ENCODE measurements at regions not wholly inside any gene's neighbourhood (a gene's known extent, or its start where the extent isn't known, plus 50 kb on each side); places are given as distances from the start of the nearest gene placed in this dataset.
A peak's percentile ranks its signal among the peaks of the same experiment; 100 is the strongest.

- no peak for DNase-seq
Observed at GRCh38 chr2:162928356-162928755, 89.8 kb upstream of the KCNH7 start.

GRCh38 chr2:162926907-162927306 is 88.3 kb upstream of the KCNH7 start:
- DNase-seq: no peak

DNA sequence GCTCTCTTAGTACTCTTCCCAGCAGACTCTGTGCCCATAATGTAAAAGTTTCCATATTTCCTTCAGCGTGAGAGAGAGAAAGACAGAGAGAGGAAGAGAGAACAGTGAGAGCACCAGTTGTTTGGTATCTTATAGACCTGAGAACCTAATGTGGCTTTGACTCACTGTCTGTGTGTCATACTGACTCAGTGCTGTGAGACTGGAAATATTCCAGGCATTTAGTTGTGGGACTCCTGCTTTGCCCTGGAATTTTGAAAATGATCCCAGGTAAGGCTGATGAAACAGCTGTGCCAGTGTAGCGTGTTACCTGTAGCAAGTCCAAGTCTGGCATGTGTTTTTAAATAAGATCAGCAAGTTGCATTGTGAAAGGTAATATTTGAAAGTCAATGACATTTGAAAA is 87.9 kb upstream of the KCNH7 start:
- no peak for DNase-seq

DNA sequence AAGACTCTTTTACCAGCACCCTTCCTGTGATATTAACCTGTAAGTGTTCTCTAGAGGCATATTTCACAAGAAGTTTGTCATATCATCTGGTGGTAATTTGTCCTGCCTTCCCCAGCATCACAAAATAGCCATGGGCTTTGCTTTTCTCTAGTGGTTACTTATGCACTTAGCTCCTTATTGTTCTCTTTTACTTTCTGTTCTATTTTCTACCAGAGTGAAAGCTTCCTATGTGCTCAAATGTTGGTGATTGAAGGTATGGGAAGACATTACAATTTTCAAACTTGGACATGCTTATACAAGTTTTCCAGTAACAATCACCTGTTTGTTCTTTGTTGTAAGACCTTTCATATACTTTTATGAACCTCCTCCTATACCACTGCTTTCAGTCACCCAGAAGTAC is 87.0 kb upstream of the KCNH7 start:
- DNase-seq: no peak

- no peak for DNase-seq
Observed at GRCh38 chr2:162919111-162919510, 80.5 kb upstream of the KCNH7 start.

DNA sequence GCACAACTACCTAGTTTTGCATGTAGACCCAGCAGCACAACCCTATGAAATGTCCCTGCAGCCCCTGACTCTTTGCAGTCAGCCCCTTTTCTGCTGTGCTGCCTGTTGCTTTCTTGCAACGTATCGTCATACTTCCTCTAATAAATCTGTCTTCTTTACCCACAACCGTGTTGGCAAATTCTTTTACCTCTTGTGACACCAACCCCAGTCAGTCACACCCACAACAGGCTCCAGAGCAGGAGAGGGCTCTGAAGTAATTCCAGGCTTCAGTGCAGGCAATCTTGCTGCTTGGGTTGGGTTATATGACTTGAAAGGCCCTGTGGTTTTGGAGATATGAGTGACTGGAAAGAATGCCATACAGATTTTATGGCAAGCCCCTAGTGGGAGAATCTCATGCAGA is 79.1 kb upstream of the KCNH7 start:
- peak; percentile 24 for DNase-seq

GRCh38 chr2:162916286-162916801 is 77.8 kb upstream of the KCNH7 start:
- no peak for DNase-seq

DNA sequence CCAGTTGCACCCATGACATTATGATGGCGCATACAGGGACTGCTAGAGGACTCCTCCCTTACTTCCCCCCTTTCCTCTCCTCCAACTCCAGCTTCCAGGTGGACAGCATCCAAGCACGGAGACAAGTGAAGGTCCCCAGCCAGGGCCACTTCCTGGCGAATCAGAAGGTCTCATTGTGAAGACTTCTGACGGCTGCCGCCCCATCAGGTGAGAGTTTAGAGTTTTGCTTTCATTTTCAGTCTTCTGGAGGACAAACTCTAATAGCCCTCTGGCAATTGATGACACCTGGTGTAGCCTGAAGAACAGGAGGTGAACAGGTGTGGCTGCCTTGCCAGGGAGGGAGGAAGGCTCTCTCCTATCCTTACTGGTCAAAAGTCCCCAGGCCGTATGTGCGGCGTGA is 77.3 kb upstream of the KCNH7 start:
- no peak for DNase-seq

DNA sequence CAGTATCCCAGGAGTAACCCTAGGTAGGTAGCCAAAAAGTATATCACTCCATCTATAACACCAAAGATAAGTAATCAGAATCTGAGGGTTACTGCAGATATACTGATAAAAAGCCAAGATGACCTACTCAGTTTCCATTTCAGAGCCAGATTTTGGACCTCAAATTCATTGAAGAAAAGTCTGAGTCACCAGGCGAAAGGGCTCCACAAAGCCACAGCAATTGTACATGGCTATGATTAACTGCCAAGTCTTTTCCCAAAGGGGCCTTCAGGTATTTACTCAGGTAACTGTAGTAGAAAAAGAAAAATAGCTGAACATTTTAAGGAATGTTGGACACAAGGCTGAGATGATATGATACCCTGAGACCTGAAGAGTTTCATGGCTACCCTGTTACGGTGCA is 75.6 kb upstream of the KCNH7 start:
- DNase-seq: no peak

DNA sequence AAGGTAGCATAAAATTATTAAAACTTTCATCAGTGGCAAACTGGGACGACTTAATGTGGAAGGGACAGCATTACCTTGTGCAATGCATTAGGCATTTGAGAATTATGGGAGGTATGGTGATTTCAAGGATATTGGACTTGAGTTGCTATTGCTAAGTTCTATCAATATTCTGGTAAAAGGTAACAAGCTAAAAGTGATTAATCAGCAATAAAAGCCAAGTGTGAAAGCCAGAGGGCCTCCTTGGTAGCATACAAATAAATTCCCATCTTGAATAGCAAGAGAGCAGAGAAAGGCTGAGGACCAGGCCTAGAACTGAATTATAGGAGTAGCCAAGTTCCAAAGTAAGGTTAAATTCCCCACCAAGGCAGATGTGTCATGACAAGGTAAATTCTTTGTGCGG is 74.2 kb upstream of the KCNH7 start:
- DNase-seq: no peak

DNA sequence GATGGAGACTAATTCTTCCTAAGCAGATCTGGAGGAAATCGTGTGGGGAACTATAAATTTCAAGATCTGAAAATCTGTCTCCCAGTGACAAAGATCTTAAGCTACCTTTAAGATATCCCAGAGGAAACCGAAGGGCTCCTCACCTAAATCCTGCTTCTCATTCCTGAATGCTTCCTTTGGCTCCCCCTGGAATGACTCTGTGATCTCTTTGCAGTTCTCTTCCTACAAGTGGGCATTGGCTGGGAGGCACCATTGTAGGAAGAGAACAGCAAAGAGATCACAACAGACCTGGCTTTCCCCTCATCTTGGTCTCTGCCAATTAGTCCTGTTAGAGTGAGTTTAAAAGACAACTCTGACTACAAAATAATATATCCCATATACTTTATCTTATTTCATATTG is 70.0 kb upstream of the KCNH7 start:
- DNase-seq: no peak

GRCh38 chr2:162890690-162891311 is 52.2 kb upstream of the KCNH7 start:
- no peak for DNase-seq

DNA sequence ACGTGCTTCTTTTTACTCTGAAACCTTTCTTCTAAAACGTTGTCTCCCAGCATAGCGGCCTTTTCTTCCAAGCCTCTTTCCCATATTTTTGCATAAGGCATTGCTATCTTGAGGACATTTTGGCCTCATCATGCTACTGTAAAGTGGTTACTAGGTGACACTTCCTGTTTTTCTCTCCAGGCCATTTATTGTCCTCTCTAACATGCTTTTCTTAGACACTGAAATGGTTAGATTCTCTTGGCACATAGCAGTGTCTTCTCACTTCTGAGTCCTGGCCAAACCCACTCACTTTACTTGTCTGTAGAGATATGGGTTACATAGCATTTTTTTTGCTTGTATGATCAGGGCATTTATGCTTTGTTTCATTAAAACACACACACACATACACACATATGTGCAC is 50.1 kb upstream of the KCNH7 start:
- DNase-seq: no peak
